ENCODE measurements at regions not wholly inside any gene's neighbourhood (a gene's known extent, or its start where the extent isn't known, plus 50 kb on each side); places are given as distances from the start of the nearest gene placed in this dataset.

GRCh38 chr13:33575378-33575777, 242.6 kb upstream of the RFC3 start:
- Histone ChIP-seq H3K56ac (ENCODE audit: insufficient read length, low read depth, low read length) (no peak overlapping the region), H2AK5ac (ENCODE audit: insufficient read length, low read length) (no peak overlapping the region), H3K4me2 (ENCODE audit: insufficient read depth, insufficient read length, low read length) (no peak overlapping the region), H3K79me1 (ENCODE audit: insufficient read depth, low read depth, low read length, poor library complexity, severe bottlenecking) (no peaks in the 10 kb centered on the region), H4K91ac (ENCODE audit: insufficient read length, low read depth, low read length) (no peak overlapping the region), H2AFZ (ENCODE audit: low read length) (no peak overlapping the region), H4K20me1 (ENCODE audit: control insufficient read depth, insufficient read depth, insufficient read length) (no peaks in the 10 kb centered on the region), H2BK15ac (ENCODE audit: low read depth, low read length) (no peak overlapping the region), H3K4me1 (ENCODE audit: insufficient read depth, low read length) (no peaks in the 10 kb centered on the region), H3K27ac (ENCODE audit: insufficient read length, low read depth, low read length) (no peak overlapping the region), H3K9ac (ENCODE audit: extremely low read depth, insufficient read length, low read length) (no peak overlapping the region), H3K79me2 (ENCODE audit: insufficient read depth, low read length) (no peaks in the 10 kb centered on the region), H3K14ac (ENCODE audit: insufficient read depth, low read length) (no peak overlapping the region), H2BK12ac (ENCODE audit: insufficient read length, low read depth, low read length) (no peak overlapping the region), H3T11ph (ENCODE audit: low read length) (no peak overlapping the region), H2BK5ac (ENCODE audit: insufficient read length, low read length) (no peak overlapping the region), H3K4ac (ENCODE audit: low read depth, low read length) (no peak overlapping the region), H3K9me3 (ENCODE audit: control insufficient read depth, low read depth, low read length) (no peaks in the 10 kb centered on the region), H3K23ac (ENCODE audit: insufficient read length, low read depth, low read length) (no peak overlapping the region), H2BK20ac (ENCODE audit: low read depth, low read length, poor library complexity, severe bottlenecking) (no peak overlapping the region), H3K23me2 (ENCODE audit: insufficient read length, low read depth, low read length, poor library complexity, severe bottlenecking) (no peaks in the 10 kb centered on the region), H2BK120ac (ENCODE audit: low read depth, low read length, poor library complexity, severe bottlenecking) (no peak overlapping the region), H4K5ac (ENCODE audit: insufficient read length, low read depth, low read length) (no peak overlapping the region), H3K27me3 (ENCODE audit: insufficient read depth, low read length) (no peaks in the 10 kb centered on the region), H4K8ac (replicated peaks; ENCODE audit: insufficient read length, low read depth, low read length) (no peak overlapping the region), H3K18ac (ENCODE audit: insufficient read length, low read depth, low read length) (no peak overlapping the region)
- no peak for DNase-seq
- no peak for TF ChIP-seq CTCF (conservative IDR thresholded peaks at IDR 0.05)
- Mint-ChIP-seq H3K27ac (no peak overlapping the region), H3K9me3 (no peaks in the 10 kb centered on the region), H3K4me3 (no peak overlapping the region), H3K4me1 (peaks cover 7 to 10% of the 10 kb centered on the region in 2 experiments; a peak in 2 of 4 replicates), H3K36me3 (ENCODE audit: insufficient read depth in 1 of 3, low read depth in 3 of 3) (no peaks in the 10 kb centered on the region), H3K27me3 (ENCODE audit: low read depth) (no peaks in the 10 kb centered on the region)
- WGBS (ENCODE audit: extremely low coverage, insufficient read length, low lambda C conversion rate), result no CpG with 5 or more reads among the region's 1 CpG
